ENCODE measurements at regions not wholly inside any gene's neighbourhood (a gene's known extent, or its start where the extent isn't known, plus 50 kb on each side); places are given as distances from the start of the nearest gene placed in this dataset.

GRCh38 chr7:42489299-42489698, 252.3 kb upstream of the GLI3 start:
- Histone ChIP-seq H3K9me3 (replicated peaks; ENCODE audit: control insufficient read depth, insufficient read depth, low read depth, low read length) (no peaks in the 10 kb centered on the region), H3K4me2 (ENCODE audit: insufficient read depth, low read length) (no peak overlapping the region), H3K9me1 (ENCODE audit: control insufficient read depth, insufficient read depth, low read length) (no peaks in the 10 kb centered on the region), H3K4me3 (no peak overlapping the region), H3K27me3 (ENCODE audit: control insufficient read depth in 2 of 2, insufficient read depth in 2 of 2, low read length in 2 of 2) (peaks cover 0 to 7% of the 10 kb centered on the region in 2 experiments; a peak in 1 of 5 replicates), H3K36me3 (ENCODE audit: control insufficient read depth, insufficient read depth, low read length) (no peaks in the 10 kb centered on the region), H3K9ac (ENCODE audit: insufficient read depth in 1 of 2, low read depth in 2 of 2, low read length in 2 of 2) (no peak overlapping the region), H3K4me1 (replicated peaks in 1 of 2; ENCODE audit: control insufficient read depth in 2 of 2, insufficient read depth in 2 of 2, low read length in 2 of 2) (peaks cover 0 to 7% of the 10 kb centered on the region in 2 experiments; a peak in 1 of 5 replicates), H4K20me1 (replicated peaks; ENCODE audit: control insufficient read depth, insufficient read depth, low read length) (no peaks in the 10 kb centered on the region), H3K27ac (ENCODE audit: extremely low read depth, low read depth, low read length) (no peak overlapping the region), H2AFZ (ENCODE audit: low read depth, low read length) (no peak overlapping the region), H3K79me2 (ENCODE audit: control insufficient read depth, insufficient read depth, low read length) (no peaks in the 10 kb centered on the region)
- ATAC-seq (no peak), DNase-seq (ENCODE audit: extremely low read depth in 1 of 4, low spot score in 3 of 4) (no peak), FAIRE-seq (no peak)
- CTCF ChIA-PET (ENCODE audit: low intra/inter-chr PET ratio), result no interaction called here
- POLR2A ChIA-PET, result no interaction called here
- intact Hi-C loops (cut with micrococcal nuclease) (no loop called here), in situ Hi-C loops (cut with MboI) (no loop called here)
- BruUV-seq (replicated peaks), result no TSS peak
- no peak for TF ChIP-seq CBFB (CRISPR knock-in tag; IDR thresholded peaks at IDR 0.05)
- TF ChIP-seq, protein P1, sequence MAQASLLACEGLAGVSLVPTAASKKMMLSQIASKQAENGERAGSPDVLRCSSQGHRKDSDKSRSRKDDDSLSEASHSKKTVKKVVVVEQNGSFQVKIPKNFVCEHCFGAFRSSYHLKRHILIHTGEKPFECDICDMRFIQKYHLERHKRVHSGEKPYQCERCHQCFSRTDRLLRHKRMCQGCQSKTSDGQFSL (CRISPR knock-in tag; IDR thresholded peaks at IDR 0.05), result no peak
- TF ChIP-seq, protein P1 (tag; IDR thresholded peaks at IDR 0.05), result no peak
- no peak for TF ChIP-seq SIN3B (IDR thresholded peaks at IDR 0.05; ENCODE audit: low read depth)
- TF ChIP-seq HCFC1 (IDR thresholded peaks at IDR 0.05; ENCODE audit: low read depth, low read length), result no peak
- no peak for TF ChIP-seq PKNOX1 (IDR thresholded peaks at IDR 0.05)
- TF ChIP-seq NCOA4 (IDR thresholded peaks at IDR 0.05; ENCODE audit: partially characterized antibody), result no peak
- no peak for TF ChIP-seq CHCHD3 (CRISPR knock-in tag; IDR thresholded peaks at IDR 0.05)
- no peak for TF ChIP-seq ZEB2 (IDR thresholded peaks at IDR 0.05)
- TF ChIP-seq FOSL1 (tag; conservative IDR thresholded peaks at IDR 0.05), result no peak
- no peak for TF ChIP-seq CHAMP1 (IDR thresholded peaks at IDR 0.05)
- TF ChIP-seq ZNF224 (CRISPR knock-in tag; IDR thresholded peaks at IDR 0.05), result no peak

Measured in K562 (cell line).